Left lung (tissue), 4 donors: ENCODE measurements at regions not wholly inside any gene's neighbourhood (a gene's known extent, or its start where the extent isn't known, plus 50 kb on each side); places are given as distances from the start of the nearest gene placed in this dataset.
A peak's percentile ranks its signal among the peaks of the same experiment; 100 is the strongest.

Experiments
- ATAC-seq: fragments of 200-7000 bp; cut with Tn5 transposase; one replicate; pipeline ENCODE4 v1.9.1; 2020; ENCODE audit warnings: moderate library complexity
- DNase-seq, 4 donors: peaks; one replicate each; pipeline ENCODE4 v3.0.0-alpha.2; 2013 to 2020
- H3K27ac ChIP-seq, 2 donors: fragments of 200-600 bp; sonication (generic) in 1 of 2; one replicate each; pipeline versions ENCODE4 v1.5.0 to v1.8.0; 2020 to 2021
- H3K27me3 ChIP-seq, 2 donors: fragments of 200-600 bp; sonication (generic) in 1 of 2; one replicate each; pipeline versions ENCODE4 v1.5.0 to v1.8.0; 2020 to 2021
- H3K36me3 ChIP-seq, 2 donors: fragments of 200-600 bp; sonication (generic) in 1 of 2; one replicate each; pipeline versions ENCODE4 v1.5.0 to v1.8.0; 2020 to 2021
- H3K4me1 ChIP-seq, 2 donors: fragments of 200-600 bp; one replicate each; pipeline ENCODE4 v1.8.0; 2021
- H3K4me3 ChIP-seq, 2 donors: fragments of 200-600 bp; sonication (generic) in 1 of 2; one replicate each; pipeline versions ENCODE4 v1.5.0 to v1.8.0; 2020 to 2021; ENCODE audit warnings: mild to moderate bottlenecking in 1 of 2
- H3K9me3 ChIP-seq, 2 donors: fragments of 200-600 bp; sonication (generic) in 1 of 2; one replicate each; pipeline versions ENCODE4 v1.5.0 to v1.8.0; 2020 to 2021
- intact Hi-C, 2 donors: fragments of 100-400 bp; cut with DNase I; formaldehyde crosslinking; loops; one replicate each; pipeline versions ENCODE4 v1.11.2 to v1.14.2; 2022
- TF ChIP-seq, protein P1 (sequence below), 2 donors: fragments of 200-600 bp; sonication (generic) in 1 of 2; IDR thresholded peaks; one replicate each; pipeline versions ENCODE4 v1.5.0 to v1.8.0; 2021; ENCODE audit warnings: antibody characterized with exemption in 2 of 2
- donor health status: DM: no; HTN: yes; CAD: no.
- donor health status: DM: no; HTN: no; CAD: no.

DNA sequence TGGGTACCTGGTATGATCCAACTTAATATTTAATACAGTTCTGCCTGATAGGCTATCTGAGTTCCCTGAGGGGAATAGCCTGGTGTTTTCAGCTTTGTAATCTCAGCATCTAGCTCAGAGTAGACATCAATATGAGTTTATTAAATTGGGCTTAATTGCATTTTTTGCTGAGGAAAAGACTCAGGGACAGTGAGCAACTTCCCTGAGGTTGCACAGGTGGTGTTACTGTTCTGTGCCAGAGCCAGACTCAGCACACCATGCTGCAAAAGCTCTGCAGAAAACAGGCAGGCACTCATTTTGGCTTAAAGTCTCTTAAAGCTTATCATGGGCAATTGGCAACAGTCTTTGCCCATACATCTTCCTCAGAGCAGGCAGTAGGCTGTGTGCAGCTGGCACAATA lies 90.5 kb upstream of the JUN start:
- intact Hi-C loops, result no loop called here
- Histone ChIP-seq H3K27ac (peak overlapping the region; percentile 42 to 58), H3K9me3 (no peaks in the 10 kb centered on the region), H3K4me1 (peaks cover 9 to 19% of the 10 kb centered on the region in 2 donors), H3K27me3 (no peaks in the 10 kb centered on the region), H3K4me3 (no peak overlapping the region), H3K36me3 (no peaks in the 10 kb centered on the region)
- ATAC-seq, result peak; percentile 36
- TF ChIP-seq, protein P1, sequence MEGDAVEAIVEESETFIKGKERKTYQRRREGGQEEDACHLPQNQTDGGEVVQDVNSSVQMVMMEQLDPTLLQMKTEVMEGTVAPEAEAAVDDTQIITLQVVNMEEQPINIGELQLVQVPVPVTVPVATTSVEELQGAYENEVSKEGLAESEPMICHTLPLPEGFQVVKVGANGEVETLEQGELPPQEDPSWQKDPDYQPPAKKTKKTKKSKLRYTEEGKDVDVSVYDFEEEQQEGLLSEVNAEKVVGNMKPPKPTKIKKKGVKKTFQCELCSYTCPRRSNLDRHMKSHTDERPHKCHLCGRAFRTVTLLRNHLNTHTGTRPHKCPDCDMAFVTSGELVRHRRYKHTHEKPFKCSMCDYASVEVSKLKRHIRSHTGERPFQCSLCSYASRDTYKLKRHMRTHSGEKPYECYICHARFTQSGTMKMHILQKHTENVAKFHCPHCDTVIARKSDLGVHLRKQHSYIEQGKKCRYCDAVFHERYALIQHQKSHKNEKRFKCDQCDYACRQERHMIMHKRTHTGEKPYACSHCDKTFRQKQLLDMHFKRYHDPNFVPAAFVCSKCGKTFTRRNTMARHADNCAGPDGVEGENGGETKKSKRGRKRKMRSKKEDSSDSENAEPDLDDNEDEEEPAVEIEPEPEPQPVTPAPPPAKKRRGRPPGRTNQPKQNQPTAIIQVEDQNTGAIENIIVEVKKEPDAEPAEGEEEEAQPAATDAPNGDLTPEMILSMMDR (IDR thresholded peaks at IDR 0.05), result no peak
- DNase-seq, result no peak

DNA sequence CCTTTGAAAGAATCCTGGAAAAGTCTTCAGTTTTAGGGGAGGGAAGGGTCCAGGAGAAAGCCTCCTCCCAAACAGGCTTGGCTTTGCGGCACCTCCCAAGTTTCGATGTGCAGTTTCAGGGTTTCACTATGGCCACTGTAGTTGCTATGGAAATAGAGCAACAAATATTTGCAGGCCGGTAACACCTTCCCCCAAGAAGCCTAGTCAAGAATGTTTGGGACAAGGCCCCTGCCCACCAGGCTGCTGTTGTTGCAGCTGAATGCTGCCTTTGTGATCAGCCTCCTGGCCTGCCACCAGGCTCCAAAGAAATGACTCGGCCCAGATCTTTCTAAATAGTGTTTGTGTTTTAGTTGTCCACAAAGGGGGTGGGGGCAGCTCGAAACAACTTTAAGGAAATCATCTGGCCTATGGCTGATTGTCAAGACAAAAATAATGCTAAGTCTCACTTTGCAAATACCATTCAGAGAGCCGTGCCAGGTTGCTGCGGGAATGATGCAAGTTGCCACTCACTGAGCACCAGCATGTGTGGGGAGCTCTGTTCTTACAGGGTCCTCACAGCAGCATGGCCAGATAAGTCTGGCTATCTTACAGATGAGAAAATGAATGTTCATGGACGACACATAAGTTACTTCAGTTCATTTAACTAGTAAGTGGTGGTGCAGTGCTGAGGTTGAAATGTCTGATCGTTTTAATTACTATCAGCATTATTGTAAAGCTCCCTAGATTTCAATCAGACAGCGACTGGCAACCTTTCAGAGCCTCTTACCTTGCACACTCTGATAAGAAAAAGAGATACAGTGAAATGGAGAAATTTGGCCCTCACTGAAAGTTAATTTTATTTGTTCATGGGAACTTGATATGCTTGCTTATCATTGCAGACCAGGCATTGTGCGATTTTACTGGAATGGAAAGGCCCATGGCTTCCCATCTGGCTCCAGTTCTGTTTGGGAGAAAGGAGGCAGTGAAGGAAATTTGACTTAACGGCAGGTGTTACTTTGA lies 91.2 kb upstream of the JUN start:
- H3K9me3 ChIP-seq, result no peaks in the 10 kb centered on the region
- H3K36me3 ChIP-seq, result no peaks in the 10 kb centered on the region
- H3K27ac ChIP-seq, result peak overlapping the region; percentile 42 to 58
- intact Hi-C loops, result no loop called here
- no peaks in the 10 kb centered on the region for H3K27me3 ChIP-seq
- TF ChIP-seq, protein P1 (IDR thresholded peaks at IDR 0.05), result no peak
- H3K4me3 ChIP-seq, result no peak overlapping the region
- peak; percentile 90 for ATAC-seq
- DNase-seq, result peak in 2 of 4 donors; percentile 60 to 85
- H3K4me1 ChIP-seq, result peaks cover 9 to 19% of the 10 kb centered on the region in 2 donors

DNA sequence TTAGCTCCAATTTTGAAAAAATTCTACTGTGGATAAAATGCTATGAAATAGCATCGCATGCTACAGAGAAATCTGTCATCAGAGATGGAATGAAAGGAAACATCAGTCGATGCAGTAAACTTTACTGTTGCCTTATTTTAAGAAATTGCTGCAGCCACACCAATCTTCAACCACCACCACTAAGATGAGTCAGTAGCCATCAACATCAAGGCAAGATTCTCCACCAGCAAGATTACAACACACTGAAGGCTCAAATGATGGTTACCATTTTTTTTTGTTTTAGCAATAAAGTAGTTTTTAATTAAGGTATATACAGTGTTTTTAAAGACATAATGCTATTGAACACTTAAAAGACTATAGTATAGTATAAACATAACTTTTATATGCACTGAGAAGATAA lies 95.6 kb upstream of the JUN start:
- no peaks in the 10 kb centered on the region for H3K36me3 ChIP-seq
- no peak overlapping the region for H3K4me3 ChIP-seq
- no peak overlapping the region for H3K27ac ChIP-seq
- H3K27me3 ChIP-seq, result no peaks in the 10 kb centered on the region
- no peaks in the 10 kb centered on the region for H3K9me3 ChIP-seq
- ATAC-seq (no peak), DNase-seq (no peak)
- intact Hi-C loops, result no loop called here
- TF ChIP-seq, protein P1 (IDR thresholded peaks at IDR 0.05), result no peak
- peaks cover 5 to 45% of the 10 kb centered on the region in 2 donors for H3K4me1 ChIP-seq

DNA sequence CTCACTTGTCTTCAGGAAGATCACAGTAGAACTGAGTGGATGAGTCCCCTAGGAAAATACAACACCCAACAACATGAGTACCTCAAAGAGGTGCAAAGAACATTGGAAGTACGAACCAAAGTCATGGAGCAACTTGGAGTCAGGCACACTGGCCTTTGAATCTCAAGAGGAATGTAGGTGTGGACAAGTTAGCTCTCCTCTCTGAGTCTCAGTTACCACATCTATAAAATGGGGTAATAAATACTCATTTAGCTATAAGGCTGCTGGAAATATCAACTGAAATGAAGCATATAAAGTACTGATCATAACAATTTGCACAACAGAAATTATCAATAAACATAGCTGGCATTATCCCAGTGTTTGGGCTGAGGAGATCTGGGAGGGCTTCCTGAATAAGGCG lies 96.7 kb upstream of the JUN start:
- H3K4me1 ChIP-seq, result peaks cover 7 to 47% of the 10 kb centered on the region in 2 donors
- no peak for DNase-seq

More for the DNA sequence above, 96.7 kb upstream of the JUN start:
- no peaks in the 10 kb centered on the region for H3K27me3 ChIP-seq
- no peaks in the 10 kb centered on the region for H3K36me3 ChIP-seq
- TF ChIP-seq, protein P1 (IDR thresholded peaks at IDR 0.05), result no peak
- intact Hi-C loops, result no loop called here
- no peak overlapping the region for H3K4me3 ChIP-seq
- ATAC-seq, result no peak
- H3K9me3 ChIP-seq, result no peaks in the 10 kb centered on the region
- H3K27ac ChIP-seq, result no peak overlapping the region
